H9 (cell line): ENCODE measurements at regions not wholly inside any gene's neighbourhood (a gene's known extent, or its start where the extent isn't known, plus 50 kb on each side); places are given as distances from the start of the nearest gene placed in this dataset.

Experiments used
- DNase-seq: peaks from one replicate; pipeline ENCODE4 v3.0.0-alpha.2; 2017
- H2AFZ ChIP-seq: one replicate; pipeline ENCODE4 v1.6.1; 2013; ENCODE audit warnings: mild to moderate bottlenecking, low read length, control low read depth, moderate library complexity
- H2AK5ac ChIP-seq: 2 replicates; pipeline ENCODE4 v1.6.1; 2013; ENCODE audit warnings: low read length, control low read depth, mixed read lengths; ENCODE audit not compliant: insufficient read length
- H2BK120ac ChIP-seq: one replicate; pipeline ENCODE4 v1.6.1; 2013; ENCODE audit warnings: low read depth, mild to moderate bottlenecking, low read length, control low read depth, inconsistent platforms; ENCODE audit not compliant: poor library complexity, severe bottlenecking
- H2BK12ac ChIP-seq: 2 replicates; pipeline ENCODE4 v1.6.1; 2013; ENCODE audit warnings: low read length, control low read depth, mixed read lengths, low read depth; ENCODE audit not compliant: insufficient read length
- H2BK15ac ChIP-seq: 2 replicates; pipeline ENCODE4 v1.6.1; 2013; ENCODE audit warnings: low read depth, low read length, control low read depth
- H2BK20ac ChIP-seq: one replicate; pipeline ENCODE4 v1.6.1; 2013; ENCODE audit warnings: low read depth, mild to moderate bottlenecking, low read length, control low read depth, inconsistent platforms; ENCODE audit not compliant: poor library complexity, severe bottlenecking
- H2BK5ac ChIP-seq: 2 replicates; pipeline ENCODE4 v1.6.1; 2013; ENCODE audit warnings: low read length, control low read depth, mixed read lengths; ENCODE audit not compliant: insufficient read length
- H3K14ac ChIP-seq: 2 replicates; pipeline ENCODE4 v1.6.1; 2013; ENCODE audit warnings: low read length, control low read depth; ENCODE audit not compliant: insufficient read depth
- H3K18ac ChIP-seq: 2 replicates; pipeline ENCODE4 v1.6.1; 2013; ENCODE audit warnings: low read depth, mild to moderate bottlenecking, mixed read lengths, low read length, control low read depth; ENCODE audit not compliant: insufficient read length
- H3K23ac ChIP-seq: 2 replicates; pipeline ENCODE4 v1.6.1; 2013; ENCODE audit warnings: low read length, control low read depth, mixed read lengths, low read depth; ENCODE audit not compliant: insufficient read length
- H3K23me2 ChIP-seq: 2 replicates; pipeline ENCODE4 v1.6.1; 2013; ENCODE audit warnings: low read depth, mild to moderate bottlenecking, mixed read lengths, low read length, control low read depth; ENCODE audit not compliant: insufficient read length, poor library complexity, severe bottlenecking
- H3K27ac ChIP-seq: 2 replicates; pipeline ENCODE4 v1.5.1; 2013; ENCODE audit warnings: low read length, control low read depth, mixed read lengths, low read depth; ENCODE audit not compliant: insufficient read length
- H3K27me3 ChIP-seq: 2 replicates; pipeline ENCODE4 v1.6.1; 2013; ENCODE audit warnings: low read length, control low read depth, inconsistent platforms; ENCODE audit not compliant: insufficient read depth
- H3K4ac ChIP-seq: 2 replicates; pipeline ENCODE4 v1.6.1; 2013; ENCODE audit warnings: low read depth, mild to moderate bottlenecking, control low read depth, inconsistent platforms, low read length, moderate library complexity
- H3K4me1 ChIP-seq: 2 replicates; pipeline ENCODE4 v1.6.1; 2013; ENCODE audit warnings: low read length, control low read depth, inconsistent platforms; ENCODE audit not compliant: insufficient read depth
- H3K4me2 ChIP-seq: 2 replicates; pipeline ENCODE4 v1.6.1; 2013; ENCODE audit warnings: low read length, control low read depth, mixed read lengths; ENCODE audit not compliant: insufficient read length, insufficient read depth
- H3K56ac ChIP-seq: 2 replicates; pipeline ENCODE4 v1.6.1; 2013; ENCODE audit warnings: low read depth, mild to moderate bottlenecking, mixed read lengths, low read length, control low read depth; ENCODE audit not compliant: insufficient read length
- H3K79me1 ChIP-seq: 2 replicates; pipeline ENCODE4 v1.6.1; 2013; ENCODE audit warnings: low read depth, mild to moderate bottlenecking, moderate library complexity, low read length, control low read depth, inconsistent platforms; ENCODE audit not compliant: insufficient read depth, poor library complexity, severe bottlenecking
- H3K79me2 ChIP-seq: 2 replicates; pipeline ENCODE4 v1.6.1; 2013; ENCODE audit warnings: low read length, control low read depth, inconsistent platforms; ENCODE audit not compliant: insufficient read depth
- H3K9ac ChIP-seq: 2 replicates; pipeline ENCODE4 v1.6.1; 2013; ENCODE audit warnings: low read length, control low read depth, mixed read lengths; ENCODE audit not compliant: insufficient read length; ENCODE audit errors: extremely low read depth
- H3K9me3 ChIP-seq: one replicate; pipeline ENCODE4 v1.6.1; 2013; ENCODE audit warnings: low read depth, low read length, inconsistent platforms; ENCODE audit not compliant: control insufficient read depth
- H3T11ph ChIP-seq: one replicate; pipeline ENCODE4 v1.6.1; 2013; ENCODE audit warnings: mild to moderate bottlenecking, low read length, control low read depth, inconsistent platforms
- H4K20me1 ChIP-seq: one replicate; pipeline ENCODE4 v1.6.1; 2013; ENCODE audit not compliant: control insufficient read depth, insufficient read length, insufficient read depth
- H4K5ac ChIP-seq: 2 replicates; pipeline ENCODE4 v1.6.1; 2013; ENCODE audit warnings: low read depth, mild to moderate bottlenecking, mixed read lengths, low read length, control low read depth; ENCODE audit not compliant: insufficient read length
- H4K8ac ChIP-seq: replicated peaks from 2 replicates; pipeline ENCODE4 v1.6.1; 2013; ENCODE audit warnings: low read length, control low read depth, mixed read lengths, low read depth; ENCODE audit not compliant: insufficient read length
- H4K91ac ChIP-seq: 2 replicates; pipeline ENCODE4 v1.6.1; 2013; ENCODE audit warnings: low read depth, mild to moderate bottlenecking, moderate library complexity, mixed read lengths, low read length, control low read depth; ENCODE audit not compliant: insufficient read length
- H3K27ac Mint-ChIP-seq, 3 experiments: 2 replicates in 2 of 3; 3 replicates in 1 of 3; pipeline ENCODE4 v1.8.0; 2020 to 2021; ENCODE audit warnings: mixed read lengths in 3 of 3, mild to moderate bottlenecking in 1 of 3, moderate library complexity in 1 of 3
- H3K27me3 Mint-ChIP-seq: 2 replicates; pipeline ENCODE4 v1.8.0; 2021; ENCODE audit warnings: low read depth, mild to moderate bottlenecking, moderate library complexity, mixed read lengths
- H3K36me3 Mint-ChIP-seq, 3 experiments: 2 replicates in 2 of 3; 3 replicates in 1 of 3; pipeline ENCODE4 v1.8.0; 2020 to 2021; ENCODE audit warnings: low read depth in 3 of 3, mixed read lengths in 3 of 3; ENCODE audit not compliant: insufficient read depth in 1 of 3
- H3K4me1 Mint-ChIP-seq, 2 experiments: 2 replicates each; pipeline ENCODE4 v1.8.0; 2020; ENCODE audit warnings: mixed read lengths in 2 of 2
- H3K4me3 Mint-ChIP-seq, 2 experiments: 2 replicates in 1 of 2; 3 replicates in 1 of 2; pipeline ENCODE4 v1.8.0; 2020 to 2021; ENCODE audit warnings: mild to moderate bottlenecking in 2 of 2, mixed read lengths in 2 of 2, moderate library complexity in 1 of 2
- H3K9me3 Mint-ChIP-seq, 2 experiments: 2 replicates in 1 of 2; 3 replicates in 1 of 2; pipeline ENCODE4 v1.8.0; 2020; ENCODE audit warnings: mild to moderate bottlenecking in 2 of 2, mixed read lengths in 2 of 2, moderate library complexity in 1 of 2
- WGBS: extraction: QIAGEN DNeasy Blood & Tissue Kit; methylation state at CpG from one replicate; pipeline ENCODE4 v1.1.7; 2013; ENCODE audit warnings: missing lambda C conversion rate, low lambda C conversion rate, mixed read lengths; ENCODE audit not compliant: insufficient read length; ENCODE audit errors: extremely low coverage; 5-methylcytosine and 5-hydroxymethylcytosine counted together
- TF ChIP-seq, protein P1 (sequence below): fragments of 200-600 bp; sonication (generic); conservative IDR thresholded peaks from 3 replicates; pipeline ENCODE4 v1.8.0; 2021; ENCODE audit warnings: antibody characterized with exemption, mild to moderate bottlenecking

DNA sequence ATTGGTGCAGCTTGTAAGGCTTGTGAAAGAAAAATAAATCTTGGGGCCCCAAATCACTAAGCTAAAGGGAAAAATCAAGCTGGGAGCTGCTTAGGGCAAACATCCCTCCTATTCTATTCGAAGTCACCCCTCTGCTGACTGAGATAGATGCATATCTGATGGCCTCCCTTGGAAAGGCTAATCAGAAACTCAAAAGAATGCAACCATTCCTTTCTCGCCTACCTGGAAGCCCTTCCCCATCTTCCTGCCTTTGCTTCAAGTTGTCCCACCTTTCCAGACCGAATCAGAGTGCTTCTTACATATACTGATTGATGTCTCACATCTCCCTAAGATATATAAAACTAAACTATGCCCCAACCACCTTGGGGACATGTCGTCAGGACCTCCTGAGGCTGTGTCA, 240.3 kb downstream of the SKIDA1 start:
- Histone ChIP-seq H3K14ac (no peak overlapping the region), H3K27ac (peak overlapping the region; percentile 88), H3K4ac (no peak overlapping the region), H3K18ac (no peak overlapping the region), H2BK20ac (no peak overlapping the region), H2BK15ac (no peak overlapping the region), H3K27me3 (no peaks in the 10 kb centered on the region), H2BK12ac (no peak overlapping the region), H3K4me1 (peaks cover 19% of the 10 kb centered on the region; the same call in 1 of the 2 replicates), H4K5ac (no peak overlapping the region), H2AK5ac (no peak overlapping the region), H2AFZ (no peak overlapping the region), H3T11ph (no peak overlapping the region), H3K79me1 (peaks cover 4% of the 10 kb centered on the region), H4K8ac (no peak overlapping the region), H3K79me2 (no peaks in the 10 kb centered on the region), H3K23ac (no peak overlapping the region), H3K9me3 (no peaks in the 10 kb centered on the region), H4K20me1 (no peaks in the 10 kb centered on the region), H4K91ac (no peak overlapping the region), H2BK120ac (no peak overlapping the region), H2BK5ac (no peak overlapping the region), H3K9ac (no peak overlapping the region), H3K23me2 (no peaks in the 10 kb centered on the region), H3K56ac (no peak overlapping the region), H3K4me2 (no peak overlapping the region)
- peaks cover 68 to 75% of the 10 kb centered on the region in 2 experiments for H3K4me1 Mint-ChIP-seq
- no CpG with 5 or more reads among the region's 4 CpGs for WGBS
- H3K4me3 Mint-ChIP-seq = peak overlapping the region in 1 of 2 experiments; percentile 27; a peak in 1 of 5 replicates
- H3K27me3 Mint-ChIP-seq = no peaks in the 10 kb centered on the region
- TF ChIP-seq, protein P1, sequence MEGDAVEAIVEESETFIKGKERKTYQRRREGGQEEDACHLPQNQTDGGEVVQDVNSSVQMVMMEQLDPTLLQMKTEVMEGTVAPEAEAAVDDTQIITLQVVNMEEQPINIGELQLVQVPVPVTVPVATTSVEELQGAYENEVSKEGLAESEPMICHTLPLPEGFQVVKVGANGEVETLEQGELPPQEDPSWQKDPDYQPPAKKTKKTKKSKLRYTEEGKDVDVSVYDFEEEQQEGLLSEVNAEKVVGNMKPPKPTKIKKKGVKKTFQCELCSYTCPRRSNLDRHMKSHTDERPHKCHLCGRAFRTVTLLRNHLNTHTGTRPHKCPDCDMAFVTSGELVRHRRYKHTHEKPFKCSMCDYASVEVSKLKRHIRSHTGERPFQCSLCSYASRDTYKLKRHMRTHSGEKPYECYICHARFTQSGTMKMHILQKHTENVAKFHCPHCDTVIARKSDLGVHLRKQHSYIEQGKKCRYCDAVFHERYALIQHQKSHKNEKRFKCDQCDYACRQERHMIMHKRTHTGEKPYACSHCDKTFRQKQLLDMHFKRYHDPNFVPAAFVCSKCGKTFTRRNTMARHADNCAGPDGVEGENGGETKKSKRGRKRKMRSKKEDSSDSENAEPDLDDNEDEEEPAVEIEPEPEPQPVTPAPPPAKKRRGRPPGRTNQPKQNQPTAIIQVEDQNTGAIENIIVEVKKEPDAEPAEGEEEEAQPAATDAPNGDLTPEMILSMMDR = no peak
- DNase-seq = no peak
- peaks cover 0 to 15% (median 9%) of the 10 kb centered on the region in 3 experiments; a peak in 5 of 7 replicates for H3K36me3 Mint-ChIP-seq
- H3K9me3 Mint-ChIP-seq = no peaks in the 10 kb centered on the region; a peak in 1 of 5 replicates
- H3K27ac Mint-ChIP-seq = peak overlapping the region; percentile 46 to 97 (median 94)
